Upper lobe of right lung (tissue), 1 donor: ENCODE measurements at regions not wholly inside any gene's neighbourhood (a gene's known extent, or its start where the extent isn't known, plus 50 kb on each side); places are given as distances from the start of the nearest gene placed in this dataset.

Experiments
- ATAC-seq: fragments of 200-7000 bp; cut with Tn5 transposase; one replicate; pipeline ENCODE4 v1.9.1; 2020; ENCODE audit warnings: mild to moderate bottlenecking, moderate library complexity
- DNase-seq: peaks from one replicate; pipeline ENCODE4 v3.0.0-alpha.2; 2020
- H3K27ac ChIP-seq: fragments of 200-600 bp; one replicate; pipeline ENCODE4 v1.8.0; 2022
- H3K27me3 ChIP-seq: fragments of 200-600 bp; one replicate; pipeline ENCODE4 v1.8.0; 2022; ENCODE audit warnings: mild to moderate bottlenecking
- H3K36me3 ChIP-seq: fragments of 200-600 bp; one replicate; pipeline ENCODE4 v1.8.0; 2022
- H3K4me1 ChIP-seq: fragments of 200-600 bp; one replicate; pipeline ENCODE4 v1.8.0; 2022
- H3K4me3 ChIP-seq: fragments of 200-600 bp; one replicate; pipeline ENCODE4 v1.8.0; 2022; ENCODE audit warnings: mild to moderate bottlenecking
- H3K9me3 ChIP-seq: fragments of 200-600 bp; one replicate; pipeline ENCODE4 v1.8.0; 2022
- CTCF ChIP-seq: fragments of 200-600 bp; IDR thresholded peaks from one replicate; pipeline ENCODE4 v1.8.0; 2022; ENCODE audit warnings: antibody characterized with exemption
- intact Hi-C: fragments of 100-400 bp; cut with DNase I; formaldehyde crosslinking; loops from one replicate; pipeline ENCODE4 v1.11.0; 2022
- donor health status: DM: no; HTN: yes; CAD: no; lungs with severe emphysema.

GRCh38 chr6:62519574-62519973 is 233.5 kb upstream of the KHDRBS2 start:
- no peaks in the 10 kb centered on the region for H3K36me3 ChIP-seq
- no peaks in the 10 kb centered on the region for H3K4me1 ChIP-seq
- H3K27me3 ChIP-seq = no peaks in the 10 kb centered on the region
- intact Hi-C loops = no loop called here
- no peak overlapping the region for H3K4me3 ChIP-seq
- H3K27ac ChIP-seq = no peak overlapping the region
- TF ChIP-seq CTCF = no peak
- no peak for ATAC-seq
- H3K9me3 ChIP-seq = no peaks in the 10 kb centered on the region
- DNase-seq = no peak

GRCh38 chr6:62516291-62517141 is 230.5 kb upstream of the KHDRBS2 start:
- H3K4me1 ChIP-seq = no peaks in the 10 kb centered on the region
- no peaks in the 10 kb centered on the region for H3K36me3 ChIP-seq
- H3K27ac ChIP-seq = no peak overlapping the region
- no peaks in the 10 kb centered on the region for H3K9me3 ChIP-seq
- no peaks in the 10 kb centered on the region for H3K27me3 ChIP-seq
- no peak for DNase-seq
- TF ChIP-seq CTCF = no peak
- intact Hi-C loops = no loop called here
- H3K4me3 ChIP-seq = no peak overlapping the region
- ATAC-seq = no peak

GRCh38 chr6:62492192-62492822 is 206.3 kb upstream of the KHDRBS2 start:
- no peak overlapping the region for H3K4me3 ChIP-seq
- no peak for TF ChIP-seq CTCF
- H3K27ac ChIP-seq = no peak overlapping the region
- no peaks in the 10 kb centered on the region for H3K27me3 ChIP-seq
- intact Hi-C loops = no loop called here
- H3K4me1 ChIP-seq = no peaks in the 10 kb centered on the region
- DNase-seq (no peak), ATAC-seq (no peak)
- H3K36me3 ChIP-seq = no peaks in the 10 kb centered on the region
- no peaks in the 10 kb centered on the region for H3K9me3 ChIP-seq

GRCh38 chr6:62480544-62480943 is 194.5 kb upstream of the KHDRBS2 start:
- ATAC-seq = no peak
- intact Hi-C loops = no loop called here
- no peaks in the 10 kb centered on the region for H3K36me3 ChIP-seq
- H3K4me3 ChIP-seq = no peak overlapping the region
- H3K9me3 ChIP-seq = no peaks in the 10 kb centered on the region
- H3K27ac ChIP-seq = no peak overlapping the region
- TF ChIP-seq CTCF = no peak
- H3K27me3 ChIP-seq = no peaks in the 10 kb centered on the region
- DNase-seq = no peak
- H3K4me1 ChIP-seq = no peaks in the 10 kb centered on the region

GRCh38 chr6:62479697-62480220 is 193.7 kb upstream of the KHDRBS2 start:
- DNase-seq (no peak), ATAC-seq (peak; percentile 65)
- Histone ChIP-seq H3K27ac (no peak overlapping the region), H3K9me3 (no peaks in the 10 kb centered on the region), H3K27me3 (no peaks in the 10 kb centered on the region), H3K36me3 (no peaks in the 10 kb centered on the region), H3K4me3 (no peak overlapping the region), H3K4me1 (no peaks in the 10 kb centered on the region)
- intact Hi-C loops = no loop called here
- TF ChIP-seq CTCF = no peak
